T47D (cell line): ENCODE measurements at regions not wholly inside any gene's neighbourhood (a gene's known extent, or its start where the extent isn't known, plus 50 kb on each side); places are given as distances from the start of the nearest gene placed in this dataset.

Experiments
- DNase-seq, 2 experiments: peaks; one replicate each; pipeline versions ENCODE4 v3.0.0 to v3.0.0-alpha.2; 2011 to 2012; ENCODE audit warnings: low read depth in 1 of 2, low spot score in 1 of 2
- JUND ChIP-seq: IDR thresholded peaks from 2 replicates; pipeline ENCODE4 v1.6.1; 2012; ENCODE audit warnings: low read depth
- in situ Hi-C: cut with HindIII; loops from 2 replicates; pipeline ENCODE4 v1.10.0; 2016; ENCODE audit warnings: low sequenced_read_pairs, low pct_unique_long_range_greater_than_20kb

- in situ Hi-C loops = no loop called here
- no peak for TF ChIP-seq JUND
- no peak for DNase-seq
Observed at GRCh38 chr13:68063181-68063580, 833.0 kb upstream of the PCDH9 start.

- in situ Hi-C loops = no loop called here
- TF ChIP-seq JUND = no peak
- DNase-seq = no peak
Observed at GRCh38 chr13:68057836-68058235, 827.7 kb upstream of the PCDH9 start.

GRCh38 chr13:68056816-68057710 is 826.9 kb upstream of the PCDH9 start:
- no peak for TF ChIP-seq JUND
- in situ Hi-C loops = no loop called here
- peak in 1 of 2 experiments; percentile 47 for DNase-seq

GRCh38 chr13:68051910-68052309 is 821.8 kb upstream of the PCDH9 start:
- no peak for DNase-seq
- in situ Hi-C loops = no loop called here
- TF ChIP-seq JUND = no peak

GRCh38 chr13:68050761-68051160 is 820.6 kb upstream of the PCDH9 start:
- no peak for DNase-seq
- in situ Hi-C loops = no loop called here
- no peak for TF ChIP-seq JUND

GRCh38 chr13:68048802-68049359 is 818.7 kb upstream of the PCDH9 start:
- in situ Hi-C loops = no loop called here
- no peak for DNase-seq
- no peak for TF ChIP-seq JUND

GRCh38 chr13:68047889-68048288 is 817.8 kb upstream of the PCDH9 start:
- in situ Hi-C loops = no loop called here
- DNase-seq = no peak
- no peak for TF ChIP-seq JUND

- in situ Hi-C loops = no loop called here
- no peak for TF ChIP-seq JUND
Observed at GRCh38 chr13:68046903-68047302, 816.8 kb upstream of the PCDH9 start.

GRCh38 chr13:68030152-68030809 is 800.1 kb upstream of the PCDH9 start:
- in situ Hi-C loops = no loop called here
- no peak for TF ChIP-seq JUND

More at GRCh38 chr13:68046903-68047302, 816.8 kb upstream of the PCDH9 start:
- no peak for DNase-seq

GRCh38 chr13:68028701-68029100 is 798.6 kb upstream of the PCDH9 start:
- TF ChIP-seq JUND = no peak
- in situ Hi-C loops = no loop called here
- no peak for DNase-seq

More at GRCh38 chr13:68030152-68030809, 800.1 kb upstream of the PCDH9 start:
- DNase-seq = no peak

GRCh38 chr13:68027306-68027705 is 797.2 kb upstream of the PCDH9 start:
- no peak for TF ChIP-seq JUND
- DNase-seq = no peak
- in situ Hi-C loops = no loop called here

- no peak for DNase-seq
- no peak for TF ChIP-seq JUND
- in situ Hi-C loops = no loop called here
Observed at GRCh38 chr13:68026077-68026476, 795.9 kb upstream of the PCDH9 start.

- TF ChIP-seq JUND = no peak
- no peak for DNase-seq
- in situ Hi-C loops = no loop called here
Observed at GRCh38 chr13:68025604-68026003, 795.5 kb upstream of the PCDH9 start.
